ENCODE measurements at regions not wholly inside any gene's neighbourhood (a gene's known extent, or its start where the extent isn't known, plus 50 kb on each side); places are given as distances from the start of the nearest gene placed in this dataset.
"Not testable (repeated sequence)": the region's sequence is repeated elsewhere in the genome, so short reads cannot be mapped to it uniquely, and the experiment has no call there.

DNA sequence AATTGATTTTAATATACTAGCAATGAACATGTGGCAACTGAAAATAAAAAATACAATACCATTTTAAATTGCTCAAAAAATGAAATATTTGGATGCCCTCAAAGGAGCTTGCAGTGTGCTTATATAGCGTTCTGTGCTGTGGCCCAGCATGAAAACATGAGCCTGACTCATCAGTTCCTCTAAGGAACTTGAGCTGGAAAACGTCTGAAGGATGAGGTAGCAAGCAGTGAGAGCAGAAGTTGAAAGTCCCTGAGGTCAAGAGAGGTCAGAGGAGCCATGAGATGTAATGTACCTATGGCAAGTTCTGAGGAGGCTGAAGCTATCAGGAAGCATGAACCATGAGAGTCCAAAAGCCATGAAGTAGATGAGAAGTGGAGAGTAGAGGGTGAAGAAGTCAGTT lies 59.7 kb downstream of the HMGB3 start:
- H3K9me3 Mint-ChIP-seq = no peaks in the 10 kb centered on the region
- no peaks in the 10 kb centered on the region for H3K4me1 Mint-ChIP-seq (ENCODE audit: low read depth)
- no peak overlapping the region for H3K27ac Mint-ChIP-seq
- ChIA-PET POLR2A (no interaction called here), CTCF (no interaction called here)
- no peaks in the 10 kb centered on the region for H3K27me3 Mint-ChIP-seq
- DNase-seq = no peak
- intact Hi-C loops (cut with micrococcal nuclease) = no loop called here
- H3K36me3 Mint-ChIP-seq = no peaks in the 10 kb centered on the region
- no peak overlapping the region for H3K4me3 Mint-ChIP-seq

DNA sequence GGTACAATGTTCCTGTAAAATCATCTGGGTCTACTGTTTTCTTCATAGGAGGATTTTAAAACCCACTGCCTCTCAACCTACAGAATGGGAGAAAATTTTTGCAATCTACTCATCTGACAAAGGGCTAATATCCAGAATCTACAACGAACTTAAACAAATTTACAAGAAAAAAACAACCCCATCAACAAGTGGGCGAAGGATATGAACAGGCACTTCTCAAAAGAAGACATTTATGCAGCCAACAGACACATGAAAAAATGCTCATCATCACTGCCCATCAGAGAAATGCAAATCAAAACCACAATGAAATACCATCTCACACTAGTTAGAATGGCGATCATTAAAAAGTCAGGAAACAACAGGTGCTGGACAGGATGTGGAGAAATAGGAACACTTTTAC lies 83.2 kb downstream of the HMGB3 start:
- POLR2A ChIA-PET; intact Hi-C loops (cut with micrococcal nuclease): not testable (repeated sequence)

DNA sequence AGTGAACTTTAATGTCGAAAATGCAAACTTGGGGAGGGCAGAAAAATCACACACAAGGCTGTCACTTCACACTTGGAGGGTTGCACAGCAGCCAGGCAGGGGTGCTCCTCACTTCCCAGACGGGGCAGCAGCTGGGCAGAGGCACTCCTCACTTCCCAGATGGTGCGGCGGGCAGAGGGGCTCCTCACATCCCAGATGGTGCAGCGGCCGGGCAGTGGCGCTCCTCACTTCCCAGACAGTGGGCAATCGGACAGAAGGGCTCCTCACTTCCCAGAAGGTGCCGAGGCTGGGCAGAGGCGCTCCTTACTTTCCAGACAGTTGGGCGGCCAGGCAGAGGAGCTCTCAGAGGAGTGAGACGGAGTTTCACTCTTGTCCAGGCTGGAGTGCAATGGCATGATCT lies 90.6 kb downstream of the HMGB3 start:
- POLR2A ChIA-PET = no interaction called here
- H3K27me3 Mint-ChIP-seq = peaks cover 1% of the 10 kb centered on the region
- H3K27ac Mint-ChIP-seq = no peak overlapping the region
- DNase-seq = no peak
- no peaks in the 10 kb centered on the region for H3K36me3 Mint-ChIP-seq
- no peaks in the 10 kb centered on the region for H3K9me3 Mint-ChIP-seq
- CTCF ChIA-PET = no interaction called here
- no peaks in the 10 kb centered on the region for H3K4me1 Mint-ChIP-seq (ENCODE audit: low read depth)
- H3K4me3 Mint-ChIP-seq = no peak overlapping the region
- intact Hi-C loops (cut with micrococcal nuclease) = no loop called here

More for the DNA sequence above, 83.2 kb downstream of the HMGB3 start:
- H3K36me3 Mint-ChIP-seq; H3K4me3 Mint-ChIP-seq; H3K27ac Mint-ChIP-seq; DNase-seq; H3K4me1 Mint-ChIP-seq (ENCODE audit: low read depth); H3K9me3 Mint-ChIP-seq; CTCF ChIA-PET; H3K27me3 Mint-ChIP-seq: not testable (repeated sequence)

DNA sequence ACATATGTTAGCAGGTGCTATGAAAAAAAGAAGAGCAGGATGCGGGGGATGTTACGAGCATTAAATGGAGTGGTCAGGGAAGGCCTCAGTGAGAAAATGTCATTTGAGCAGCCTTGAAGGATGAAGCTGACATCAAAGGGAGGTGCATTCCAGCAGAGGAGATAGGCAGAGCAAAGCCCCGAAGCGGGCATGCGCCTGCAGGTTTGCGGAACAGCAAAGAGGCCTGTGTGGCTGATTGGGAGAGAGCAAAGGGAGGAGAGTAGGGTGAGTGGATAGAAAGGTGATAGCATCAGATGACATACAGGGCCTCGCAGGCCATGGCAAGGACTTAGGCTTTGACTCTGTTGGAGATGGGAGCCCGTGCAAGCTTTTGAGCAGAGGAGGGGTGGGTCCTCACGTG lies 95.4 kb upstream of the GPR50 start:
- CTCF ChIA-PET = interaction anchor here (0.7 to 6.9 kb wide), 4 partner anchors 20 to 313 kb away, joined by 3 to 120 read pairs (median 8); no protein-coding TSS in a partner anchor
- Mint-ChIP-seq H3K9me3 (no peaks in the 10 kb centered on the region), H3K36me3 (no peaks in the 10 kb centered on the region), H3K4me1 (ENCODE audit: low read depth) (peaks cover 2% of the 10 kb centered on the region), H3K27me3 (peaks cover 10% of the 10 kb centered on the region), H3K27ac (no peak overlapping the region), H3K4me3 (no peak overlapping the region)
- DNase-seq = no peak
- intact Hi-C loops (cut with micrococcal nuclease) = loop anchor here (10.0 kb wide), 1 partner anchor 96 kb away; the partner anchor contains the start of gene HMGB3
- POLR2A ChIA-PET = no interaction called here

DNA sequence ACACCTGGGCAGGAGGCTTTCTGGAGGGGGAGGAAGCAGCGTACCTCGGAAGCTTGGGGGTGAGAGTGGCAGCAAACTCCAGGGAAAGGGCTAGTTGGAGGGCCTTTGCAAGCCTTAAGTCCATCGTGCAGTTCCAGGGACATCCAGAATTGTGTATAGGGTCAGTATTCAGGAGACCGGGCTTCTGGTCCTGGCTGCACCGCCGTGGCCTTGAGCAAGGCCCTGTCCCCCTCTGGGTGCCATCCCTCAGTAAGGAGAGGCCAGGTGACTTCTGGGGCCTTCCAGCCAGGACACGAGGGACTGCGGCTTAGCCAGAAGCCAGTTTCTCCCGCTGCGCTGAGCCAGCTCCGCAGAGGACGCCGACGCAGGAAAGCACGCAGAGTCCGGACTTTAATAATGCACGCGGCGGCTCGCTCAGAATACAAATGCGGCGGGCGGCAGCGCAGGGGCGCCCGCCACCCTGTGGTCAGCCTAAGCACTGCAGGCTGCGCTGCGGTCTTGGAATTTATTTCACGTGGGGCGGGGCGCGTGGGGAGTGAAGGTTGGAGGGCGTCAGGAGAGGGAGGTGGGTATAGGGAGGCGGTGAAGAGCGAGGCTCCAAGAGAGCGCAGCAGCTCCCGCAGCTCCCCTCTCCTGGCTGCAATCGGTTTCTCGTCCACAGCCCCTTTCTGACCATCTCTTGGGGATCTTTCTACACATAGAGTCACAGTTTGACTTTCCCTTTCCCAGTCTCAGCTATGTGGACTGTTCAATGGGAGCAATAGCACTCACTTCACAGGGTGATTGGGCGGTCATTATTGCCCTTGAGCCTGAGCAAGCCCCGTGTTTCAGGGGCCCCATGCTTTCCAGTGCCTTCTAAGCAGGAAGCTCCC lies 94.1 kb upstream of the GPR50 start:
- H3K27ac Mint-ChIP-seq = no peak overlapping the region
- intact Hi-C loops (cut with micrococcal nuclease) = loop anchor here (1.0 to 10.0 kb wide), 2 partner anchors 98 to 310 kb away; partner anchors contain the start of gene HMGB3
- H3K9me3 Mint-ChIP-seq = no peaks in the 10 kb centered on the region
- ChIA-PET CTCF (interaction anchor here (0.8 to 6.9 kb wide), 9 partner anchors 19 to 314 kb away, joined by 3 to 120 read pairs (median 4); no protein-coding TSS in a partner anchor), POLR2A (interaction anchor here (1.9 kb wide), 1 partner anchor 310 kb away, joined by 6 read pairs; no protein-coding TSS in a partner anchor)
- DNase-seq = peak; percentile 68
- no peaks in the 10 kb centered on the region for H3K36me3 Mint-ChIP-seq
- H3K27me3 Mint-ChIP-seq = peaks cover 10% of the 10 kb centered on the region
- H3K4me3 Mint-ChIP-seq = no peak overlapping the region
- peaks cover 2% of the 10 kb centered on the region for H3K4me1 Mint-ChIP-seq (ENCODE audit: low read depth)

DNA sequence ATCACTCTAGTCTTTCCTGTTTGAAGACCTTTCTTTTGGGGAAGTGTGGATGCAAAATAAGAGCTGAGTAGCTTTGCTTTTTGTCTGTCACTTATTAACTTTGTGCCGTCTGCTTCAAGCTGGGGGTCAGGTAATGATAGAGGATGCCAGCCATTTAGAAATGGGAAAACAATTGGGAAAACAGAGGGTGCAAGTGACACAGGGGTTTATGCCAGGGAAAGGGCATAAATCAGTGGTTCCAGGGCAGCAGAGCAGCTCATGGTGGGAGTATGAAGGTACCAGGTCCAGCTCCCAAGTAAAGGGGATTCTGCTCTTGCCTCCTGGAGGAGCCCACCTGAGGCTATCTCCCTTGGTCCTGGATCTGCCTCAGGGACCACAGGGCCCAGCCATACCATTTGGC lies 91.9 kb upstream of the GPR50 start:
- intact Hi-C loops (cut with micrococcal nuclease) = loop anchor here (10.0 kb wide), 1 partner anchor 100 kb away; the partner anchor contains the start of gene HMGB3
- H3K4me1 Mint-ChIP-seq (ENCODE audit: low read depth) = peaks cover 2% of the 10 kb centered on the region
- ChIA-PET POLR2A (no interaction called here), CTCF (interaction anchor here (6.9 kb wide), 1 partner anchor 312 kb away, joined by 120 read pairs; no protein-coding TSS in a partner anchor)
- H3K9me3 Mint-ChIP-seq = no peaks in the 10 kb centered on the region
- H3K36me3 Mint-ChIP-seq = no peaks in the 10 kb centered on the region
- H3K27ac Mint-ChIP-seq = no peak overlapping the region
- H3K27me3 Mint-ChIP-seq = peaks cover 9% of the 10 kb centered on the region
- no peak overlapping the region for H3K4me3 Mint-ChIP-seq
- DNase-seq = no peak

DNA sequence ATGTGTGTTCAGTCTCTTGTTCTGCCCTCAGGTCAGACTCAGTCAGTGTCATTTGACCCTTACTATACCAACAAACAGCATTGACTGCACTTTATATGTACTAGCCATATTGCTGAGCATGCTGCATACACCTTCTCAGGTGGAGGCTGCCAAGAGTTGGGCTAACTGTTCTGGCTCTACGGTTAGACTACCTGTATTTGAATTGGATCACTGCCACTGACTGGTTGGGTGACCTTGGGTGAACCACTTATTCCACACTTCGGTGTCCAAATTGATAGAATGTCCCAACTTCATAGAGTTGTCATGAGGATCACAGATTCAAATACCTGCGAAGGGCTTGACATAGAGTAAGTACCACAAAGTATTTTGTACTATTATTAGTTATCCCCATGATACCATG lies 91.2 kb upstream of the GPR50 start:
- intact Hi-C loops (cut with micrococcal nuclease) = loop anchor here (10.0 kb wide), 1 partner anchor 100 kb away; the partner anchor contains the start of gene HMGB3
- H3K36me3 Mint-ChIP-seq = no peaks in the 10 kb centered on the region
- H3K4me3 Mint-ChIP-seq = no peak overlapping the region
- H3K9me3 Mint-ChIP-seq = no peaks in the 10 kb centered on the region
- peaks cover 8% of the 10 kb centered on the region for H3K27me3 Mint-ChIP-seq
- H3K4me1 Mint-ChIP-seq (ENCODE audit: low read depth) = peaks cover 2% of the 10 kb centered on the region
- no peak overlapping the region for H3K27ac Mint-ChIP-seq
- ChIA-PET CTCF (interaction anchor here (6.9 kb wide), 1 partner anchor 313 kb away, joined by 120 read pairs; no protein-coding TSS in a partner anchor), POLR2A (no interaction called here)
- DNase-seq = no peak

DNA sequence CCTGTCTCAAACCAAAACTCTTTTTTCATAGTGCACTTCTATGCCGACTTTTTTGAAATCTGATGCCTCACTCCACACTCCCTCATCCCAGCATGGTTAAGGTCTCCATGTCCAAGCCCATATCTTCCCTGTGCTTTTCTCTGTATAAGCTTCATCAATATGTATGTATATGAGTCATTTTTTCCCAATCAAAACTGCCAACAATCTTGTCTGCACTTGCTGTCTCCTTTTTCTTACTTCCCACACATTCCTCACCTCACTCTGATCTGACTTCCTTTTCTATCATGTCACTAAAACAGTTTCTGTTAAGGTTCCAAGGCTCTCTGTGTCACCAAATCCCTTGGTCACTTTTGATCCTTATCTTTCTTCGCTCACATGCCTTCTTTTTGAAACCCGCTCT lies 88.2 kb upstream of the GPR50 start:
- CTCF ChIA-PET = no interaction called here
- Mint-ChIP-seq H3K27me3 (peaks cover 10% of the 10 kb centered on the region), H3K4me1 (ENCODE audit: low read depth) (no peaks in the 10 kb centered on the region), H3K4me3 (no peak overlapping the region), H3K36me3 (no peaks in the 10 kb centered on the region), H3K9me3 (no peaks in the 10 kb centered on the region), H3K27ac (no peak overlapping the region)
- DNase-seq = no peak
- POLR2A ChIA-PET = no interaction called here
- intact Hi-C loops (cut with micrococcal nuclease) = loop anchor here (10.0 kb wide), 1 partner anchor 103 kb away; the partner anchor contains the start of gene HMGB3

DNA sequence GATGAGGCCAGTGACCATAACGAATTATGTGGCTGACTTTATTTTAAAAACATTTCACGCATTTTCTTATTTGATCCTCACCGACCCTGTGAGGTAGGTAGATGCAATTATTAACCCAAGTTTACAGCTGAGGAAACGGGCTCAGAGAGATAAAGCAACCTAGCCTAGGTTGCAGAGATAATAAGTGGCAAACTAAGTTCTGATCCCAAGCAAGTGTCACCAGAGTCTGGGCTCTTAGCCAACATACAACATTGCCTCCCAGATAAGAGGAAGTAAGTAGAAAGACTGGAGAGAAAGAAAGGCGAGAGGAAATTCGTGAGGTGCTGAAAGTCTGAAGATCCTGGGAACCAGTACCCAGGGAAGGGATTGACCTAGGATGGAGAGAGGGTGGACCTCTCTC lies 77.4 kb upstream of the GPR50 start:
- H3K27me3 Mint-ChIP-seq = no peaks in the 10 kb centered on the region
- ChIA-PET POLR2A (no interaction called here), CTCF (no interaction called here)
- no peaks in the 10 kb centered on the region for H3K4me1 Mint-ChIP-seq (ENCODE audit: low read depth)
- H3K4me3 Mint-ChIP-seq = no peak overlapping the region
- intact Hi-C loops (cut with micrococcal nuclease) = no loop called here
- DNase-seq = no peak
- no peaks in the 10 kb centered on the region for H3K9me3 Mint-ChIP-seq
- H3K36me3 Mint-ChIP-seq = no peaks in the 10 kb centered on the region
- no peak overlapping the region for H3K27ac Mint-ChIP-seq

DNA sequence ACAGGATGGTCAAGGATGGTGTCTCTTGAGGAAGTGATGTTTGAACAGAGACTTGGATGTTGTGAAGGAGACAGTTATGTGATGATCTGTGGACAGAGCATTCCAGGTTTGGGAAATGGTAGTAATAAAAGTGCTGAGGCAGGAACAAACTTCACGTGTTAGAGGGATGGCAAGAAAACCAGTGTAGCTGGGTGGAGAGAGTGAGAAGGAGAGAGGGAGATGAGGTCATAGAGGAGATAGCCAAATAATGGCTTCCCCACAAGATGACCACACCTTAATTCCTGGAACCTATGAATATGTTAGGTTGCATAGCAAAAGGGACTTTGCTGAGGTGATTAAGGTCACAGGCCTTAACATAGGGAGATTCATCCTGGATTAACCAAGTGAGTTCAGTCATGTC lies 75.6 kb upstream of the GPR50 start:
- DNase-seq = no peak
- POLR2A ChIA-PET = no interaction called here
- Mint-ChIP-seq H3K27me3 (peaks cover 1% of the 10 kb centered on the region), H3K9me3 (no peaks in the 10 kb centered on the region), H3K4me1 (ENCODE audit: low read depth) (no peaks in the 10 kb centered on the region), H3K27ac (no peak overlapping the region), H3K36me3 (no peaks in the 10 kb centered on the region), H3K4me3 (no peak overlapping the region)
- intact Hi-C loops (cut with micrococcal nuclease) = no loop called here
- CTCF ChIA-PET = interaction anchor here (1.1 kb wide), 1 partner anchor 19 kb away, joined by 3 read pairs; no protein-coding TSS in a partner anchor

DNA sequence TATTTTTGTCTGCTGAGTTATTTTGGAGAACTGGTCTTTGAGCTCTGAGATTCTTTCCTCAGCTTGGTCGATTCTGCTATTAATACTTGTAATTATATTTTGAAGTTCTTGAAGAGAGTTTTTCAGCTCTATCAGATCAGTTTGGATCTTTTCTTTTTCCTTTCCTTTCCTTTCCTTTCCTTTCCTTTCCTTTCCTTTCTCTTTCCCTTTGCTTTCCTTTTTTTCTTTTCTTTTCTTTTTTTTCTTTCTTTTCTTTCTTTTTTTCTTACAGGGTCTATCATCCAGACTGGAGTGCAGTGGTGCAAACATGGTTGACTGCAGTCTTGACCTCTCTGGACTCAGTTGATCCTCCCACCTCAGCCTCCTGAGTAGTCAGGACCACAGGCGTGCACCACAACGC lies 63.2 kb upstream of the GPR50 start:
- intact Hi-C loops (cut with micrococcal nuclease); CTCF ChIA-PET; H3K27ac Mint-ChIP-seq; H3K27me3 Mint-ChIP-seq; POLR2A ChIA-PET; H3K4me3 Mint-ChIP-seq; DNase-seq; H3K4me1 Mint-ChIP-seq (ENCODE audit: low read depth); H3K36me3 Mint-ChIP-seq; H3K9me3 Mint-ChIP-seq: not testable (repeated sequence)

All from activated CD4-positive, alpha-beta memory T cell treated with anti-CD3 and anti-CD28 coated beads for 36 hours (primary cell).